ENCODE measurements at regions not wholly inside any gene's neighbourhood (a gene's known extent, or its start where the extent isn't known, plus 50 kb on each side); places are given as distances from the start of the nearest gene placed in this dataset.
"Not testable (repeated sequence)": the region's sequence is repeated elsewhere in the genome, so short reads cannot be mapped to it uniquely, and the experiment has no call there.

DNA sequence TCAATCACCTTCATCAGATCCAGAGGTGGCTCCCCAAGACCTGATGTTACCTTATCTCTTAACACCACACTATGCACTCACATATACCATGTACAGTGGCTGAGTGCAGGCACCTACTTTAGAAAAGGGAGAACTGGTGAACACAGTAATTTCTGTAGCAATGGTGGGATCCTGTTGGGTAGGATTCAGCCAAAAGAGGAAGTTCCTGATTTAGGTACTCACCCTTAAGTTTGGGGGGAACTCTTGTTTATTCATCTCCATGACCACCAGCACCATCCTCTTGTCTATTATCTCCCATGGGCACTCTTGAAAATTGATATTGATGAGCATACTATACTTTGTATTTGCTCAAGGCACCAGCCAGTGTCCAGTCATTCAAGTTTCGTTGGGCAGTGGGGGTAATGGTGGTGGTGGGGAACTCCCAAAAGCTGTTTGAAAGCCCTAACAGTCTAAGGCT is 324.4 kb downstream of the LMO7 start:
- Histone ChIP-seq H3K9me3 (no peaks in the 10 kb centered on the region), H3K4me1 (no peaks in the 10 kb centered on the region), H3K27ac (no peak overlapping the region), H3K4me3 (no peak overlapping the region), H3K36me3 (no peaks in the 10 kb centered on the region), H3K27me3 (no peaks in the 10 kb centered on the region)
- TF ChIP-seq, protein P1, sequence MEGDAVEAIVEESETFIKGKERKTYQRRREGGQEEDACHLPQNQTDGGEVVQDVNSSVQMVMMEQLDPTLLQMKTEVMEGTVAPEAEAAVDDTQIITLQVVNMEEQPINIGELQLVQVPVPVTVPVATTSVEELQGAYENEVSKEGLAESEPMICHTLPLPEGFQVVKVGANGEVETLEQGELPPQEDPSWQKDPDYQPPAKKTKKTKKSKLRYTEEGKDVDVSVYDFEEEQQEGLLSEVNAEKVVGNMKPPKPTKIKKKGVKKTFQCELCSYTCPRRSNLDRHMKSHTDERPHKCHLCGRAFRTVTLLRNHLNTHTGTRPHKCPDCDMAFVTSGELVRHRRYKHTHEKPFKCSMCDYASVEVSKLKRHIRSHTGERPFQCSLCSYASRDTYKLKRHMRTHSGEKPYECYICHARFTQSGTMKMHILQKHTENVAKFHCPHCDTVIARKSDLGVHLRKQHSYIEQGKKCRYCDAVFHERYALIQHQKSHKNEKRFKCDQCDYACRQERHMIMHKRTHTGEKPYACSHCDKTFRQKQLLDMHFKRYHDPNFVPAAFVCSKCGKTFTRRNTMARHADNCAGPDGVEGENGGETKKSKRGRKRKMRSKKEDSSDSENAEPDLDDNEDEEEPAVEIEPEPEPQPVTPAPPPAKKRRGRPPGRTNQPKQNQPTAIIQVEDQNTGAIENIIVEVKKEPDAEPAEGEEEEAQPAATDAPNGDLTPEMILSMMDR (IDR thresholded peaks at IDR 0.05) = no peak
- no peak for DNase-seq (ENCODE audit: low spot score in 2 of 2)
- intact Hi-C loops (cut with DNase I) = no loop called here

DNA sequence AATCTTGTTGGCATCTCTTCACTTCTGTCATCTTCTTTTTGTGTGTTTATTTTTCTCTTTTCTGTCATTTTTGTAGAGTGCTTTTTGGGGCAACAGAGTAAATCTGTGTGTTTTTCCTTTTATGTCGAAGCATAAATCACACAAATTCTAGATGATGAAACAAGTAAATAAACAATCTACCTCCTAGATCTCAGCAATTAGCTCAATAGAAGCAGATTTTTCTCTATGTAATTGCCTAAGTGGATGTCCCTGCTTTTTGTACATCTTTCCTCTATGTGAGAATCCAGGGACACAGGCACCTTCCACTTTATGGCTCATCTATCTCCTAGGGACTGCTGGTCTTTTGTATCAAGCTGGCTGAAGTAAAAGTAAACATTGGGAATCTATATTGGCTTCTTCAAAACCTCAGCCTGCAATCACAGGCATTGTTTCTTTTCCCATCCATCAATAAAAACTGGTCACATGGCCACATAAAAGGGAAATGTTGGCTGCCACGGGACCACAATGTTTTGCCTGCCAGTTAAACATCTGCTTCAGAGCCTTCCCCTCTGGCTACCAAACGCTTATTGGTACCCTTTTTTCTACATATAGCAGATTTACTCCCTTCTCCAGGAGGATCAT is 323.8 kb downstream of the LMO7 start:
- no peaks in the 10 kb centered on the region for H3K4me1 ChIP-seq

DNA sequence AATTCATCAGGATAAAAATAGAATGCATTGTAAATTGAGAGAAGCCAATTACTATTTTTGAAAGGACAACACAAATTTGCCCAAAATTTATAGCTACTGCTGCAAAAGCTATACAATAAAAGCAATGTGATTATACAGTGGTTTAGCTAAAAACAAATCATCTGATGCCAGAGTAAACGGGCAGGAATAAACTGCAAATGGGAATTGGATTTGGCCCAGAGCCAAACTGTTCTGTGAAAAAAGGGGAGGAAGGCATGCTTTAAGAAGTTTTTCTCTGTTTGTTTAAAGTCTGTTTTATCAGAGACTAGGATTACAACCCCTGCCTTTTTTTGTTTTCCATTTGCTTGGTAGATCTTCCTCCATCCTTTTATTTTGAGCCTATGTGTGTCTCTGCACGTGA is 317.5 kb downstream of the LMO7 start:
- H3K4me3 ChIP-seq; H3K27ac ChIP-seq; H3K36me3 ChIP-seq; H3K9me3 ChIP-seq; DNase-seq (ENCODE audit: low spot score in 2 of 2); H3K4me1 ChIP-seq; H3K27me3 ChIP-seq; intact Hi-C loops (cut with DNase I): not testable (repeated sequence)

More for the DNA sequence above, 323.8 kb downstream of the LMO7 start:
- no peaks in the 10 kb centered on the region for H3K9me3 ChIP-seq
- no peaks in the 10 kb centered on the region for H3K27me3 ChIP-seq
- no peaks in the 10 kb centered on the region for H3K36me3 ChIP-seq
- no peak overlapping the region for H3K4me3 ChIP-seq
- no peak overlapping the region for H3K27ac ChIP-seq
- DNase-seq (ENCODE audit: low spot score in 2 of 2) = no peak
- intact Hi-C loops (cut with DNase I) = no loop called here
- TF ChIP-seq, protein P1 (IDR thresholded peaks at IDR 0.05) = no peak

DNA sequence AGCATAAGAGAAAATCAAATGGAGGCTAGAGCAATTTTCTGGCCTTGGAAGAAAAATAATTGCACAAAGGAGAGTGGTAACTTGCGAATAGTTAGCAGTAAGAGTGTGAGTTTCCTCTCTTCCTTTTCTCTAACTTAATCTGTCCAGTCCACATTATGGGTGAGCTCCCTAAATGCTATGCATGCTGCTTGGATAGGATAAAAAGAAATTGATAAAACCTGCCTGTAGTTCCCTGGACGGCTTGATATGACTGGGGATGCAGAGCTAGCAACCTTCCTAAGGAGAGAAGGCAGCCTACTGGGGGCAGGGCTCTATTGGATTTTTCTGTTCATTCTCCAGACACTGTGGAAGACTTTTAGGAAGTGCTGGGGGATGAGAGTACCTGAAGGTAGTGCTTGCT is 311.3 kb downstream of the LMO7 start:
- no peak for DNase-seq (ENCODE audit: low spot score in 2 of 2)
- intact Hi-C loops (cut with DNase I) = no loop called here
- Histone ChIP-seq H3K36me3 (no peaks in the 10 kb centered on the region), H3K27me3 (no peaks in the 10 kb centered on the region), H3K4me3 (no peak overlapping the region), H3K4me1 (no peaks in the 10 kb centered on the region), H3K27ac (no peak overlapping the region), H3K9me3 (no peaks in the 10 kb centered on the region)
- TF ChIP-seq, protein P1 (IDR thresholded peaks at IDR 0.05) = no peak

DNA sequence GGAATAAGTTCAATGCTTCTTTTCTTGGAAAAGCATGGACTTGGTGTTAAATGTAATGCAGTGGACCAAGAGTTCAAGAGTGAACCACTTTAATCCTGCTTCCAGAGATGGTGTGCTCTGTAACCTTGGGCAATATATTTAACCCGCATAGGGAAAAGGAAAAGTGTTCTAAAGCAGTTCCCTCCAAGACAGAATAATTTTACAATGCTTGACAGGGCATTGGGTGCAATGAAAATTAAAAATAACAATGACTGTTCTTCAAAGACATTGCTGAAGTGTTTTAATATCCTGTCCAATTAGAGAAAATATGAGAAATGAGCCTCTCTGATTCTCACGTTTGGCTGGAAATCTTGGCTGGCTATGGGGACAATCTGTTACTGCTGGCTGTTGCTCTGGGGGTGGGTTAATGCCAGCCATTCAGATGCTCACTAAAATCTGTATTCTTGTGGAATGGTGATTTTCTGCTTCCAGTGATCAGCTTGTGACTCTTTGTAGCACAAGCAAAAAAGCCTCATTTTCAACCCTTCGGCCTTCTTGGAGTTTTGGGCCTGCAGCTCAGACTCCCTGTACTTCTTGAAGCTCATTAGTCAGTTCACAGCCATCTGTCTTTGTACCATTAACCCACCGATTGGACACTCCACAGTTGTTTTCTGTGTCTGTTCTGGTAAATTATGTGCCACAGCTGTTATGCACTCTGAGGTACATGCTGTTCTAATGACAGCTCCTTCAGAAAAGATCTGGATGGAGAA is 310.6 kb downstream of the LMO7 start:
- TF ChIP-seq, protein P1 (IDR thresholded peaks at IDR 0.05) = no peak
- no peak overlapping the region for H3K4me3 ChIP-seq
- no peaks in the 10 kb centered on the region for H3K36me3 ChIP-seq
- H3K27me3 ChIP-seq = no peaks in the 10 kb centered on the region
- intact Hi-C loops (cut with DNase I) = no loop called here
- no peaks in the 10 kb centered on the region for H3K9me3 ChIP-seq
- no peak overlapping the region for H3K27ac ChIP-seq
- DNase-seq (ENCODE audit: low spot score in 2 of 2) = no peak
- H3K4me1 ChIP-seq = no peaks in the 10 kb centered on the region

DNA sequence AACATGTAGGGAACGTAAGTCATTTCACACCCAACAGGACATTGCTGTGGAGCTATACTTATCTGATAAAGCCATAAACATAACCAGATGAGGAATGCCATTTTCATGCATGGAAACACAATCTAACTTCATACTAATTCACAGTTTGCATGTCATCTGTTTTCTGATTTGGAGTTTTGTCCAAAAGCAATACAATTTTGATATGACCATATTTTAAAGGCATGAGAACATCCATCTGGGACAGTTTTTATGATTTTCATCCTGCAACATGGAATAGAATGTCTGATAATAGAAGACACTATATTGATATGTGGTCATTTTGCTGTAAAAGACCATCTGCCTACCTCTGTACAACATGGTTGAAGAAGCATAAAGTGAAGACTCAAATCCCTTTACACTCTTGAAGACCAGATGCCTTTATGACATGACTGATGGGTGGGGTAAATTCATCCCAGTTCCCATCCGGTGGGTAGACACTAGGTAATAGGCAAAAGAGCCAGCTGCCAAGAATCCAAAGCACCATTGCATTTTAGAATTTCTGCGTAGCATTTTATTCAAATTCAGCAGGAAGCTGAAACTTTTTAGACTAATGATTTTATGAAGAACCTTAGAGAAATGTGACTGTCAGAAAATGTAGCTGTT is 309.8 kb downstream of the LMO7 start:
- no peaks in the 10 kb centered on the region for H3K36me3 ChIP-seq
- no peak overlapping the region for H3K4me3 ChIP-seq
- DNase-seq (ENCODE audit: low spot score in 2 of 2) = no peak
- intact Hi-C loops (cut with DNase I) = no loop called here
- H3K9me3 ChIP-seq = no peaks in the 10 kb centered on the region
- H3K4me1 ChIP-seq = no peaks in the 10 kb centered on the region
- TF ChIP-seq, protein P1 (IDR thresholded peaks at IDR 0.05) = no peak
- no peaks in the 10 kb centered on the region for H3K27me3 ChIP-seq
- H3K27ac ChIP-seq = no peak overlapping the region

All from ascending aorta (tissue), 2 donors.